Mesendoderm (in vitro differentiated cells): ENCODE measurements at regions not wholly inside any gene's neighbourhood (a gene's known extent, or its start where the extent isn't known, plus 50 kb on each side); places are given as distances from the start of the nearest gene placed in this dataset.

Source experiments
- DNase-seq: peaks from one replicate; pipeline ENCODE4 v3.0.0; 2013
- H2AK5ac ChIP-seq: 2 replicates; pipeline ENCODE4 v1.6.1; 2013; ENCODE audit warnings: low read length, inconsistent platforms
- H2BK120ac ChIP-seq: 2 replicates; pipeline ENCODE4 v1.6.1; 2013; ENCODE audit warnings: low read depth, mild to moderate bottlenecking, low read length, moderate library complexity, mixed read lengths
- H2BK15ac ChIP-seq: replicated peaks from 2 replicates; pipeline ENCODE4 v1.6.1; 2013; ENCODE audit warnings: low read depth, mild to moderate bottlenecking, moderate library complexity
- H2BK5ac ChIP-seq: 2 replicates; pipeline ENCODE4 v1.6.1; 2013; ENCODE audit warnings: low read length, inconsistent platforms
- H3K18ac ChIP-seq: 2 replicates; pipeline ENCODE4 v1.6.1; 2013; ENCODE audit warnings: mild to moderate bottlenecking, low read length, mixed read lengths
- H3K23ac ChIP-seq: one replicate; pipeline ENCODE4 v1.6.1; 2013; ENCODE audit warnings: low read length
- H3K27ac ChIP-seq: 2 replicates; pipeline ENCODE4 v1.5.1; 2013; ENCODE audit warnings: low read depth, mild to moderate bottlenecking, inconsistent platforms, low read length, moderate library complexity
- H3K27me3 ChIP-seq: 2 replicates; pipeline ENCODE4 v1.6.1; 2013; ENCODE audit warnings: low read length, control low read depth, mild to moderate bottlenecking, inconsistent platforms; ENCODE audit not compliant: insufficient read depth, poor library complexity
- H3K36me3 ChIP-seq: 2 replicates; pipeline ENCODE4 v1.6.1; 2013; ENCODE audit warnings: low read length, inconsistent platforms; ENCODE audit not compliant: control insufficient read depth, insufficient read depth
- H3K4ac ChIP-seq: one replicate; pipeline ENCODE4 v1.6.1; 2013; ENCODE audit warnings: low read depth, mild to moderate bottlenecking, low read length, moderate library complexity
- H3K4me1 ChIP-seq: 2 replicates; pipeline ENCODE4 v1.6.1; 2013; ENCODE audit warnings: low read depth, low read length, inconsistent platforms; ENCODE audit not compliant: control insufficient read depth
- H3K4me2 ChIP-seq: 2 replicates; pipeline ENCODE4 v1.6.1; 2013; ENCODE audit warnings: low read length
- H3K4me3 ChIP-seq: 2 replicates; pipeline ENCODE4 v1.5.1; 2013; ENCODE audit warnings: mild to moderate bottlenecking, low read length
- H3K56ac ChIP-seq: one replicate; pipeline ENCODE4 v1.6.1; 2013; ENCODE audit warnings: low read length
- H3K79me1 ChIP-seq: 2 replicates; pipeline ENCODE4 v1.6.1; 2013; ENCODE audit warnings: low read length, inconsistent platforms
- H3K79me2 ChIP-seq: 2 replicates; pipeline ENCODE4 v1.6.1; 2013; ENCODE audit warnings: mild to moderate bottlenecking, low read length; ENCODE audit not compliant: control insufficient read depth, insufficient read depth
- H3K9ac ChIP-seq: 2 replicates; pipeline ENCODE4 v1.6.1; 2013; ENCODE audit warnings: low read length, inconsistent platforms
- H4K5ac ChIP-seq: one replicate; pipeline ENCODE4 v1.6.1; 2013; ENCODE audit warnings: low read length
- H4K8ac ChIP-seq: one replicate; pipeline ENCODE4 v1.6.1; 2013; ENCODE audit warnings: low read depth, mild to moderate bottlenecking, control low read depth, low read length, moderate library complexity
- WGBS: extraction: QIAGEN DNeasy Blood & Tissue Kit; methylation state at CpG from one replicate; pipeline ENCODE4 v1.1.7; 2013; ENCODE audit warnings: low lambda C conversion rate, missing lambda C conversion rate; ENCODE audit not compliant: insufficient coverage; ENCODE audit errors: extremely low coverage; 5-methylcytosine and 5-hydroxymethylcytosine counted together

DNA sequence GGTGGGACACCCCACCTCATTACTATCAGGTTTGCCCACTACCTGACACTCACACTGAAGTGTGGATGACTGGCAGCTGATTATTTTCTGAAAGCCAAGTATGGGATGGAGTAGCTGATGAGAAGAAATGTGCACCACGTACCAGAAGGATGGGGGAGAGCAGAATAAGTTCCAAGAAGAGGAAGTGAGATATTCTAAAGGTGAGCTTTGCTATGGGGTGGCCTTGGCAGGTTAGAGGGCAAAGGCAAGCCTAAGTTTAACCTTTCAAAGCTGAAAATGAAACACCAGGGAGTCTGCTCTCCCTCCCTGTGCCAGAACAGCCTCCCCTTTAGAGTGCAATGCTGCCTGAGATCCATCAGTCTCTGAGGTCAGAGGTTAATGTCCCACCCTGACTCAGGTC, 196.1 kb upstream of the OSR1 start:
- H2BK5ac ChIP-seq = no peak overlapping the region
- H3K27me3 ChIP-seq = no peaks in the 10 kb centered on the region
- no peak overlapping the region for H3K18ac ChIP-seq
- no peak overlapping the region for H4K8ac ChIP-seq
- H2AK5ac ChIP-seq = no peak overlapping the region
- H4K5ac ChIP-seq = no peak overlapping the region
- no peak overlapping the region for H3K4me3 ChIP-seq
- no peaks in the 10 kb centered on the region for H3K4me1 ChIP-seq
- no peaks in the 10 kb centered on the region for H3K79me1 ChIP-seq
- H2BK120ac ChIP-seq = no peak overlapping the region
- WGBS = no CpG with 5 or more reads among the region's 1 CpG
- DNase-seq = no peak
- no peak overlapping the region for H3K4me2 ChIP-seq
- no peak overlapping the region for H3K9ac ChIP-seq
- no peaks in the 10 kb centered on the region for H3K36me3 ChIP-seq
- no peak overlapping the region for H3K27ac ChIP-seq
- H3K23ac ChIP-seq = no peak overlapping the region
- no peak overlapping the region for H2BK15ac ChIP-seq
- H3K56ac ChIP-seq = no peak overlapping the region
- no peak overlapping the region for H3K4ac ChIP-seq
- H3K79me2 ChIP-seq = no peaks in the 10 kb centered on the region

- Histone ChIP-seq H3K18ac (no peak overlapping the region), H2AK5ac (no peak overlapping the region), H3K4me1 (no peaks in the 10 kb centered on the region), H4K8ac (no peak overlapping the region), H3K4me2 (no peak overlapping the region), H3K4ac (no peak overlapping the region), H2BK120ac (no peak overlapping the region), H3K9ac (no peak overlapping the region), H3K27me3 (no peaks in the 10 kb centered on the region), H3K36me3 (no peaks in the 10 kb centered on the region), H2BK5ac (no peak overlapping the region), H3K27ac (no peak overlapping the region), H3K56ac (no peak overlapping the region), H3K79me2 (no peaks in the 10 kb centered on the region), H4K5ac (no peak overlapping the region), H3K4me3 (no peak overlapping the region), H2BK15ac (no peak overlapping the region), H3K79me1 (no peaks in the 10 kb centered on the region), H3K23ac (no peak overlapping the region)
- no CpG with 5 or more reads among the region's 1 CpG for WGBS
- DNase-seq = no peak
These were observed 193.8 kb upstream of the OSR1 start for GRCh38 chr2:19552270-19552669.

GRCh38 chr2:19550750-19551149, 192.3 kb upstream of the OSR1 start:
- Histone ChIP-seq H3K4me3 (no peak overlapping the region), H2BK120ac (no peak overlapping the region), H3K18ac (no peak overlapping the region), H4K8ac (no peak overlapping the region), H3K9ac (no peak overlapping the region), H3K27me3 (no peaks in the 10 kb centered on the region), H3K4me2 (no peak overlapping the region), H3K79me1 (no peaks in the 10 kb centered on the region), H3K4ac (no peak overlapping the region), H3K4me1 (no peaks in the 10 kb centered on the region), H3K23ac (no peak overlapping the region), H3K79me2 (no peaks in the 10 kb centered on the region), H3K27ac (no peak overlapping the region), H3K56ac (no peak overlapping the region), H4K5ac (no peak overlapping the region), H2BK15ac (no peak overlapping the region), H3K36me3 (no peaks in the 10 kb centered on the region), H2AK5ac (no peak overlapping the region), H2BK5ac (no peak overlapping the region)
- no CpG with 5 or more reads among the region's 9 CpGs for WGBS
- DNase-seq = no peak

DNA sequence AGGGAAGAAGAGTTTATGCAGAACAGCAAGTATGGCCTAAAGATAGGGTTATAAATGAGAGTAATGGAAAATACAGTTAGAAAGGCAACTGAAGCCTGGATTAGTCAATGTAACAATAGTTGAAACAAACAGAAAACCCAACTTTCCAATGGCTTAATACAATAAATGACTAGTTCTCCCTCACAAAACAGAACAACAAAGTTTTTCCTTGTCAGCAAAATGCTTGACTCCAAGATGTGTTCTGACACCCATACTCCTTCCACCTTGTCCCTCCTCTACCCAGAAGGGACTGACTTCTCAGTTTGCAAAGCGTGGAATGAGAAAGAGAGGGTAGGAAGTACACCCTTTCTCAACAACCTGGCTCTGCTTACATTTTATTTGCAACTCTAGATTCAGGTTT, 191.4 kb upstream of the OSR1 start:
- no peak overlapping the region for H4K5ac ChIP-seq
- H3K18ac ChIP-seq = no peak overlapping the region
- H3K4me2 ChIP-seq = no peak overlapping the region
- H3K23ac ChIP-seq = no peak overlapping the region
- no peak overlapping the region for H3K9ac ChIP-seq
- no peak overlapping the region for H3K56ac ChIP-seq
- no CpG with 5 or more reads among the region's 1 CpG for WGBS
- H2BK120ac ChIP-seq = no peak overlapping the region
- H3K4ac ChIP-seq = no peak overlapping the region
- H3K27me3 ChIP-seq = no peaks in the 10 kb centered on the region
- H3K27ac ChIP-seq = no peak overlapping the region
- H3K4me3 ChIP-seq = no peak overlapping the region
- no peak overlapping the region for H2BK5ac ChIP-seq
- no peaks in the 10 kb centered on the region for H3K4me1 ChIP-seq
- H4K8ac ChIP-seq = no peak overlapping the region
- H2BK15ac ChIP-seq = no peak overlapping the region
- no peak for DNase-seq
- H3K79me1 ChIP-seq = no peaks in the 10 kb centered on the region
- H2AK5ac ChIP-seq = no peak overlapping the region
- no peaks in the 10 kb centered on the region for H3K36me3 ChIP-seq
- no peaks in the 10 kb centered on the region for H3K79me2 ChIP-seq

DNA sequence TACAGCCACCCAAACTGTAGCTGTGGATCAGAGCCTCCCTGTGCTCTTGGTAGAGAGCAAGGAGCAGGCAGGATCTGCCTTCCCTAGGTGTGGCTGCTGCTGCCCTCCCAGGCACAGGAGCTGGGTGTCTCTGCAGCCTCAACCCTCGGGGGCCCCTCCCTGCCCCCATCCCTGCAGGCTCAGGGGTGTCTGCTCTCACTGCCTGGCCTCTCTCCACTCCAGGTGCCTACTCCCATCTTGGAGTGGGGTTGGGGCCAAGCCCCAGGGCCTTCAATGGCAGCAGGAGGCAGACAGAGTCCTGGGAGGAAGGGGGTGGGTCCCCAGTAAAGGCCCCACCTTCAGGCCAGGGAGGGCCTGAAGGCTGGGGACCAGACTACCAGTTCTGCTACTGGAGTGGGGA, 189.7 kb upstream of the OSR1 start:
- H3K23ac ChIP-seq = no peak overlapping the region
- no peaks in the 10 kb centered on the region for H3K79me2 ChIP-seq
- H3K4me3 ChIP-seq = no peak overlapping the region
- no peak overlapping the region for H3K4ac ChIP-seq
- no peak for DNase-seq
- no peak overlapping the region for H4K5ac ChIP-seq
- no peak overlapping the region for H2BK5ac ChIP-seq
- no peak overlapping the region for H2BK15ac ChIP-seq
- H3K27me3 ChIP-seq = no peaks in the 10 kb centered on the region
- H3K56ac ChIP-seq = no peak overlapping the region
- H3K4me2 ChIP-seq = no peak overlapping the region
- H3K18ac ChIP-seq = no peak overlapping the region
- H2BK120ac ChIP-seq = no peak overlapping the region
- H2AK5ac ChIP-seq = no peak overlapping the region
- WGBS = no CpG with 5 or more reads among the region's 1 CpG
- no peak overlapping the region for H3K27ac ChIP-seq
- no peak overlapping the region for H3K9ac ChIP-seq
- H3K36me3 ChIP-seq = no peaks in the 10 kb centered on the region
- H3K4me1 ChIP-seq = no peaks in the 10 kb centered on the region
- no peaks in the 10 kb centered on the region for H3K79me1 ChIP-seq
- no peak overlapping the region for H4K8ac ChIP-seq

DNA sequence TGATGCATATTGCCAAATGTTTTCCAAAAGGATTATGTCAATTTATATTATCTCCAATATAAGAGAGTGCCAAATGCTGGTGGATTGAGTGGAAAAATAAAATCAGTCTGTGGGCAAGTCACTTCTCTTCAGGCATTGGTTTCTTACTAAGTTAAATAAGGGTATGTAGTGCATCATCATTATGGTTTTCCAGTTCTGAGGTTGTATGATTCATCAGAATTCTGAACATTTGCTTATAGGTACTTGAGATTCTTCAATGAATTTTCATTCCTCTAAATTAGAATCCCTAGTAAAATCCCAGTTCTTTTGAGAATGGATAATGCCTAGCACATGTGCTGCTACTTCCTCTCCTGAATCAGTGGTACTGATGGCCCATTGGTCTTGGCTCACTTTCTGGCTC, 188.9 kb upstream of the OSR1 start:
- Histone ChIP-seq H3K79me2 (no peaks in the 10 kb centered on the region), H3K4me2 (no peak overlapping the region), H3K27ac (no peak overlapping the region), H3K18ac (no peak overlapping the region), H3K56ac (no peak overlapping the region), H3K36me3 (no peaks in the 10 kb centered on the region), H3K23ac (no peak overlapping the region), H3K4me3 (no peak overlapping the region), H3K4me1 (no peaks in the 10 kb centered on the region), H2BK5ac (no peak overlapping the region), H2BK120ac (no peak overlapping the region), H4K8ac (no peak overlapping the region), H3K79me1 (no peaks in the 10 kb centered on the region), H3K9ac (no peak overlapping the region), H3K27me3 (no peaks in the 10 kb centered on the region), H3K4ac (no peak overlapping the region), H2AK5ac (no peak overlapping the region), H4K5ac (no peak overlapping the region), H2BK15ac (no peak overlapping the region)
- DNase-seq = no peak
